DND-41 (cell line): ENCODE measurements at regions not wholly inside any gene's neighbourhood (a gene's known extent, or its start where the extent isn't known, plus 50 kb on each side); places are given as distances from the start of the nearest gene placed in this dataset.
A peak's percentile ranks its signal among the peaks of the same experiment; 100 is the strongest.
"Not testable (repeated sequence)": the region's sequence is repeated elsewhere in the genome, so short reads cannot be mapped to it uniquely, and the experiment has no call there.

ENCODE experiments used
- ATAC-seq: fragments of 200-7000 bp; cut with Tn5 transposase; 3 replicates; pipeline ENCODE4 v1.9.1; 2021; ENCODE audit warnings: low read depth; ENCODE audit not compliant: insufficient read depth
- DNase-seq: peaks from one replicate; pipeline ENCODE4 v3.0.0-alpha.2; 2020
- H2AFZ ChIP-seq: 2 replicates; pipeline ENCODE4 v1.6.0; 2012; ENCODE audit warnings: low read depth, low read length
- H3K27ac ChIP-seq: 2 replicates; pipeline ENCODE4 v1.5.1; 2012; ENCODE audit warnings: low read length, inconsistent platforms
- H3K27me3 ChIP-seq: fragments of 200-600 bp; sonication (generic); 2 replicates; pipeline ENCODE4 v1.6.0; 2012; ENCODE audit warnings: low read length, mild to moderate bottlenecking, inconsistent platforms; ENCODE audit not compliant: insufficient read depth, poor library complexity
- H3K36me3 ChIP-seq: 2 replicates; pipeline ENCODE4 v1.5.1; 2012; ENCODE audit warnings: low read length, inconsistent platforms; ENCODE audit not compliant: insufficient read depth
- H3K4me1 ChIP-seq: 2 replicates; pipeline ENCODE4 v1.5.1; 2012; ENCODE audit warnings: mild to moderate bottlenecking, low read length; ENCODE audit not compliant: insufficient read depth
- H3K4me2 ChIP-seq: 2 replicates; pipeline ENCODE4 v1.6.0; 2012; ENCODE audit warnings: mild to moderate bottlenecking, moderate library complexity, low read length, inconsistent platforms; ENCODE audit not compliant: insufficient read depth
- H3K4me3 ChIP-seq, 2 experiments: fragments of 200-600 bp in 1 of 2; shearing (Covaris generic) in 1 of 2; 2 replicates each; pipeline ENCODE4 v1.5.1; 2012 to 2016; ENCODE audit warnings: inconsistent platforms in 2 of 2, low read length in 2 of 2, mild to moderate bottlenecking in 2 of 2, low read depth in 1 of 2, moderate library complexity in 1 of 2
- H3K79me2 ChIP-seq: 2 replicates; pipeline ENCODE4 v1.6.0; 2012; ENCODE audit warnings: low read length, inconsistent platforms; ENCODE audit not compliant: insufficient read depth
- H3K9ac ChIP-seq: 2 replicates; pipeline ENCODE4 v1.6.0; 2012; ENCODE audit warnings: low read depth, mild to moderate bottlenecking, inconsistent platforms, low read length, moderate library complexity
- H3K9me3 ChIP-seq: 2 replicates; pipeline ENCODE4 v1.5.1; 2012; ENCODE audit warnings: low read length, moderate library complexity, mild to moderate bottlenecking, inconsistent platforms; ENCODE audit not compliant: insufficient read depth, severe bottlenecking
- H4K20me1 ChIP-seq: 2 replicates; pipeline ENCODE4 v1.6.0; 2012; ENCODE audit warnings: low read length; ENCODE audit not compliant: insufficient read depth
- EZH2 ChIP-seq: IDR thresholded peaks from 3 replicates; pipeline ENCODE4 v1.6.1; 2012; ENCODE audit warnings: borderline replicate concordance, low read depth, mild to moderate bottlenecking, moderate library complexity, low read length, inconsistent platforms; ENCODE audit not compliant: severe bottlenecking
- TF ChIP-seq, protein P1 (sequence below): IDR thresholded peaks from 2 replicates; pipeline ENCODE4 v1.5.1; 2012; ENCODE audit warnings: borderline replicate concordance, low read length, moderate library complexity, mild to moderate bottlenecking; ENCODE audit not compliant: poor library complexity, severe bottlenecking; ENCODE audit errors: extremely low read depth

DNA sequence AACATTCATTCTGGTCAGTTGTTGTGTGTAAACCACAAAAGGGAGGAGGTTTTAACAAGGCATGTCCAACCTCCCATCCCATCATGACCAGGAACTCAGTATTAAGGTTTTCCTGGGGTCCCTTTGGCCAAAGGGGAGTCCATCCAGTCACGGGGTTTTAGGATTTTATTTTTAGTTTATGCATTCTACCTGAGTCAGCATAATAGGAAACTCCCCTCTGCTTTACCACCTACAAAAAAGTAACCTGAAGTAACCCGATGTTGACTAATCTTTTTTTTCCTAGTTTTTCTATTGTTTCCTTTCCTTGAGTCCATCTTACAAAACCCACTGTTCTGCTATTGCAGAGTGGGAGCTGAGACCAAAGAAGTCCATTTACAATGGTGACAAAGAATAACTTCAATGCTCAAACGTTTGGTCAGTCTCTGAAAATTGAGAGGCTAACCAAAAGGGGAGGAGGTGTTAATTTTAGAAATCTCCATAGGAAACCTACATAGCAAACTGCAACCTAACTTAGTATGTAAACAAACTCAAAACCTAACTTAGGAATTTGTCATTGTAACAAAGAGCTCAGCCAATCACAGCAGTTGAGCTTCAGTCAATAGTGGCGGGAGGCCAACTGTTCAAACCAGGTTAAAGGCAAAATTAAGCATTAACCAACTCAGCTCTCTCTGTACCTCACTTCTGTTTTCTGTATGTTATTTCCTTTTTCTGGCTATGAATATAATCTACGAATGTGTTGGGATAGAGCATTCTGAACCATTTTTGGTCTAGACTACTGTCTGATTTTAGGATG, 1954.1 kb downstream of the PCDH9 start:
- Histone ChIP-seq H3K79me2 (no peaks in the 10 kb centered on the region), H3K4me1 (no peaks in the 10 kb centered on the region)

DNA sequence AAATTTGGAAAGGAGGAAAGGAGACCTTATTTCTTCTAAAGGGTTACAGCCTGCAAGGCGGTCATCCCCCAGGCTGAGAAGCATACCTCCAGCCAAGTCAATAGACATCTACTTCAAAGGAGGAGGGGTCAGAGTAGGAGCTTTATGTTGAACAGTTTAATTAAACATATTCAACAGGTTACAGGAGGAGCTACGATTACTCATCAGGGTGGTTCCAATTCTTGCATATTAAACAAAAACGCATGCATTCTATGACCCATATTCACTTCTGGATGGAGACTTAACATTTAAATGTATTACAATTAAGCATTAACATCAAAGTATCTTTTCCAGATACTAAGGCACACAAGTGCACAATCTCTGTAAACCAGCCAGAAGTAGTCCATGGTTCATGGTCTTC, 1955.0 kb downstream of the PCDH9 start:
- DNase-seq (no peak), ATAC-seq (no peak)
- H3K27ac ChIP-seq = no peak overlapping the region
- H3K4me3 ChIP-seq = no peak overlapping the region
- no peak overlapping the region for H3K4me2 ChIP-seq
- no peaks in the 10 kb centered on the region for H3K79me2 ChIP-seq
- H3K4me1 ChIP-seq = no peaks in the 10 kb centered on the region
- H3K27me3 ChIP-seq = no peaks in the 10 kb centered on the region
- H3K9me3 ChIP-seq = no peaks in the 10 kb centered on the region
- no peak overlapping the region for H2AFZ ChIP-seq
- H3K9ac ChIP-seq = no peak overlapping the region
- TF ChIP-seq EZH2 = no peak
- TF ChIP-seq, protein P1, sequence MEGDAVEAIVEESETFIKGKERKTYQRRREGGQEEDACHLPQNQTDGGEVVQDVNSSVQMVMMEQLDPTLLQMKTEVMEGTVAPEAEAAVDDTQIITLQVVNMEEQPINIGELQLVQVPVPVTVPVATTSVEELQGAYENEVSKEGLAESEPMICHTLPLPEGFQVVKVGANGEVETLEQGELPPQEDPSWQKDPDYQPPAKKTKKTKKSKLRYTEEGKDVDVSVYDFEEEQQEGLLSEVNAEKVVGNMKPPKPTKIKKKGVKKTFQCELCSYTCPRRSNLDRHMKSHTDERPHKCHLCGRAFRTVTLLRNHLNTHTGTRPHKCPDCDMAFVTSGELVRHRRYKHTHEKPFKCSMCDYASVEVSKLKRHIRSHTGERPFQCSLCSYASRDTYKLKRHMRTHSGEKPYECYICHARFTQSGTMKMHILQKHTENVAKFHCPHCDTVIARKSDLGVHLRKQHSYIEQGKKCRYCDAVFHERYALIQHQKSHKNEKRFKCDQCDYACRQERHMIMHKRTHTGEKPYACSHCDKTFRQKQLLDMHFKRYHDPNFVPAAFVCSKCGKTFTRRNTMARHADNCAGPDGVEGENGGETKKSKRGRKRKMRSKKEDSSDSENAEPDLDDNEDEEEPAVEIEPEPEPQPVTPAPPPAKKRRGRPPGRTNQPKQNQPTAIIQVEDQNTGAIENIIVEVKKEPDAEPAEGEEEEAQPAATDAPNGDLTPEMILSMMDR = no peak
- no peaks in the 10 kb centered on the region for H4K20me1 ChIP-seq
- H3K36me3 ChIP-seq = no peaks in the 10 kb centered on the region

More for the DNA sequence above, 1954.1 kb downstream of the PCDH9 start:
- TF ChIP-seq EZH2 = no peak
- TF ChIP-seq, protein P1 = no peak
- Histone ChIP-seq H3K4me2 (no peak overlapping the region), H3K9me3 (no peaks in the 10 kb centered on the region), H3K4me3 (no peak overlapping the region), H4K20me1 (no peaks in the 10 kb centered on the region), H3K27me3 (no peaks in the 10 kb centered on the region), H3K27ac (no peak overlapping the region), H3K9ac (no peak overlapping the region), H2AFZ (no peak overlapping the region), H3K36me3 (no peaks in the 10 kb centered on the region)
- DNase-seq (no peak), ATAC-seq (no peak)

DNA sequence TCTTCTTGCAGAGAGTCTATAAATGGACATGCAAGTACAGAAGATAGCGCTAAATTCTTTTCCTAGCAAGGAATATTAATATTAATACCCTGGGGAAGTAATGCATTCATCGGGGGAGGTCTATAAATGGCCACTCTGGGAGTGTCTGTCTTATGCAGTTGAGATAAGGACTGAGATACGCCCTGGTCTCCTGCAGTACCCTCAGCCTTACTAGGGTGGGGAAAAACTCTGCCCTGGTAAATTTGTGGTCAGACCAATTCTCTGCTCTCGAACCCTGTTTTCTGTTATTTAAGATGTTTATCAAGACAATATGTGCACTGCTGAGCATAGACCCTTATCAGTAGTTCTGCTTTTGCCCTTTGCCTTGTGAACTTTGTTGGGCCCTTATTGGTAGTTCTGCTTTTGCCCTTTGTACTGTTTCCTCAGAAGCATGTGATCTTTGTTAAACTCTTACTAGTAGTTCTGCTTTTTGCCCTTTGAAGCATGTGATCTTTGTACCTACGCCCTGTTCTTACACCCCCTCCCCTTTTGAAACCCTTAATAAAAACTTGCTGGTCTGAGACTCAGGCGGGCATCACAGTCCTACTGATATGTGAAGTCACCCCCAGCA, 1956.2 kb downstream of the PCDH9 start:
- H3K79me2 ChIP-seq, H3K4me1 ChIP-seq, H3K27ac ChIP-seq, H3K9ac ChIP-seq, H2AFZ ChIP-seq, H3K4me3 ChIP-seq, H3K9me3 ChIP-seq, H3K4me2 ChIP-seq, H4K20me1 ChIP-seq, H3K36me3 ChIP-seq, H3K27me3 ChIP-seq, ATAC-seq: not testable (repeated sequence)
- DNase-seq = peak; percentile 6

DNA sequence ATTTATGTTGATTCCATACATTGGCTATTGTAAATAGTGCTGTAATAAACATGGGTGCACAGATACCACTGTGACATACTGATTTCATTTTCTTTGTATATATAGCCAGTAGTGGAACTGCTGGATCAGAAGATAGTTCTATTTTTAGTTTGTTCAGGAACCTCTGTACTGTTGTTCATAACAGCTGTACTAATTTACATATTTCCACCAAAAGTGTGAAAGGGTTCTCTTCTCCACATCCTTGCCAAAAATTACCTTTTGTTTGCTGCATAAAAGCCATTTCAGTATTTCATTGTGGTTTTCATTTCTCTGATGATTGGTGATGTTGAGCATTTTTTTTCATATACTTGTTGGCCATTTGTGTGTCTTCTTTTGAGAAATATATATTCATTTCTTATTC, 1962.1 kb downstream of the PCDH9 start:
- no peak overlapping the region for H3K9ac ChIP-seq

More for the DNA sequence above, 1962.1 kb downstream of the PCDH9 start:
- Histone ChIP-seq H3K27me3 (no peaks in the 10 kb centered on the region), H3K9me3 (no peaks in the 10 kb centered on the region), H3K4me2 (no peak overlapping the region), H2AFZ (no peak overlapping the region), H4K20me1 (no peaks in the 10 kb centered on the region), H3K27ac (no peak overlapping the region), H3K36me3 (no peaks in the 10 kb centered on the region), H3K4me1 (no peaks in the 10 kb centered on the region), H3K4me3 (no peak overlapping the region), H3K79me2 (no peaks in the 10 kb centered on the region)
- TF ChIP-seq, protein P1 = no peak
- TF ChIP-seq EZH2 = no peak
- no peak for DNase-seq
- no peak for ATAC-seq
